ENCODE measurements at regions not wholly inside any gene's neighbourhood (a gene's known extent, or its start where the extent isn't known, plus 50 kb on each side); places are given as distances from the start of the nearest gene placed in this dataset.

GRCh38 chr3:124509884-124510283 is 220.4 kb upstream of the UMPS start:
- H3K4me3 ChIP-seq (ENCODE audit: low read depth, low read length), result no peak overlapping the region
- no peak for DNase-seq (ENCODE audit: extremely low spot score)
- H3K27ac ChIP-seq (ENCODE audit: low read depth), result no peak overlapping the region
- no peaks in the 10 kb centered on the region for H3K36me3 ChIP-seq (ENCODE audit: insufficient read depth)
- peaks cover 2% of the 10 kb centered on the region for H3K4me1 ChIP-seq (ENCODE audit: insufficient read depth)
- WGBS, result 85% methylated on average over 4 of the region's 4 CpGs

DNA sequence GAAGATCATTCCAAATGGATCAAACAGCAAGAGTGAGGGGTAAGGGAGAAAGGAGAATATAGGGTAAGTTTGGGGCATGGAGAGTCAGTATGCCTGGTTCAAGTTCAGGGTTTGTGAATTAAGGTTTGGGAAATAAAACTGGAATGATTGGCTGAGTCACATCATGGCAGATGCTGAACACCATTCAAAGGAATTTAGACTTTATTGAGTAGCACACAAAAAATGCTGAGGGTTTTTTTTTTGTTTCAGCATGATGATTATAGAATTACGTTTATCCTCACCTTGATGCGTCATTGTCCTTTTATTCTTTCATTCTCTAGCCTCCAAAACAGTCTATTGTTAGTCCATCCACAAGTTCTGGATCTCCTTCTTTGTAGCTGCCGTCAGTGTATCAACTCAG is 220.0 kb upstream of the UMPS start:
- no peak for DNase-seq (ENCODE audit: extremely low spot score)
- no peak overlapping the region for H3K27ac ChIP-seq (ENCODE audit: low read depth)
- H3K36me3 ChIP-seq (ENCODE audit: insufficient read depth), result no peaks in the 10 kb centered on the region
- H3K4me3 ChIP-seq (ENCODE audit: low read depth, low read length), result no peak overlapping the region
- WGBS, result 95% methylated on average over 3 of the region's 3 CpGs
- peaks cover 2% of the 10 kb centered on the region for H3K4me1 ChIP-seq (ENCODE audit: insufficient read depth)

GRCh38 chr3:124512881-124513609 is 217.2 kb upstream of the UMPS start:
- no peak for DNase-seq (ENCODE audit: extremely low spot score)
- WGBS, result 72% methylated on average over 8 of the region's 8 CpGs

DNA sequence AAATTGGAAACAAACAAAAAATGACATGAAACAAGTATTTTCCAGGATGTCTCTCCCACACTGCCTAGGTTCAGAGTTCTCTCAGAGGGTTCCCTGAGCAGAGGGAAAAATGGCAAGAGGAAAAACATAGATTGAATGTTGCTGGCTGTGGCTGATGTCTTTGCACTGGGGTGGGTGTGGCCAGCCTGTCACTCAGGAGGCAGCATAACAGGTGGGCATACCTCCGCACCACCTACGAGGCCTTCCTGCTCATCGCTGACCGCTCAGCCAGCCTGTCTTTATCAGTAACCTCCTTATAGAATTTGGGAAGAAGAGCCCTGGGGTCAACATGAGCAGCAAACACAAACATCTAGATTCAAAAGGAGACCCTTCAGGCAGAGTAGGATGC is 216.6 kb upstream of the UMPS start:
- Histone ChIP-seq H3K36me3 (ENCODE audit: insufficient read depth) (no peaks in the 10 kb centered on the region), H3K4me3 (ENCODE audit: low read depth, low read length) (no peak overlapping the region), H3K27ac (ENCODE audit: low read depth) (no peak overlapping the region), H3K4me1 (ENCODE audit: insufficient read depth) (peaks cover 2% of the 10 kb centered on the region)
- 85% methylated on average over 4 of the region's 4 CpGs for WGBS
- no peak for DNase-seq (ENCODE audit: extremely low spot score)

More at GRCh38 chr3:124512881-124513609, 217.2 kb upstream of the UMPS start:
- Histone ChIP-seq H3K4me3 (ENCODE audit: low read depth, low read length) (no peak overlapping the region), H3K36me3 (ENCODE audit: insufficient read depth) (no peaks in the 10 kb centered on the region), H3K27ac (ENCODE audit: low read depth) (no peak overlapping the region), H3K4me1 (ENCODE audit: insufficient read depth) (peaks cover 2% of the 10 kb centered on the region)

GRCh38 chr3:124514683-124515082 is 215.6 kb upstream of the UMPS start:
- no peak for DNase-seq (ENCODE audit: extremely low spot score)
- no peaks in the 10 kb centered on the region for H3K36me3 ChIP-seq (ENCODE audit: insufficient read depth)
- H3K27ac ChIP-seq (ENCODE audit: low read depth), result no peak overlapping the region
- WGBS, result 92% methylated on average over 2 of the region's 2 CpGs
- H3K4me3 ChIP-seq (ENCODE audit: low read depth, low read length), result no peak overlapping the region
- peaks cover 2% of the 10 kb centered on the region for H3K4me1 ChIP-seq (ENCODE audit: insufficient read depth)

GRCh38 chr3:124516333-124516732 is 213.9 kb upstream of the UMPS start:
- Histone ChIP-seq H3K4me3 (ENCODE audit: low read depth, low read length) (no peak overlapping the region), H3K4me1 (ENCODE audit: insufficient read depth) (peaks cover 2% of the 10 kb centered on the region), H3K27ac (ENCODE audit: low read depth) (no peak overlapping the region), H3K36me3 (ENCODE audit: insufficient read depth) (no peaks in the 10 kb centered on the region)
- WGBS, result 39% methylated on average over 1 of the region's 1 CpG
- no peak for DNase-seq (ENCODE audit: extremely low spot score)

- Histone ChIP-seq H3K4me1 (ENCODE audit: insufficient read depth) (peaks cover 2% of the 10 kb centered on the region), H3K4me3 (ENCODE audit: low read depth, low read length) (no peak overlapping the region), H3K36me3 (ENCODE audit: insufficient read depth) (no peaks in the 10 kb centered on the region), H3K27ac (ENCODE audit: low read depth) (no peak overlapping the region)
- 78% methylated on average over 2 of the region's 2 CpGs for WGBS
- no peak for DNase-seq (ENCODE audit: extremely low spot score)
Measured at GRCh38 chr3:124517306-124517705, 212.9 kb upstream of the UMPS start.

- Histone ChIP-seq H3K36me3 (ENCODE audit: insufficient read depth) (no peaks in the 10 kb centered on the region), H3K27ac (ENCODE audit: low read depth) (no peak overlapping the region), H3K4me1 (ENCODE audit: insufficient read depth) (peaks cover 2% of the 10 kb centered on the region), H3K4me3 (ENCODE audit: low read depth, low read length) (no peak overlapping the region)
- no peak for DNase-seq (ENCODE audit: extremely low spot score)
- 96% methylated on average over 11 of the region's 11 CpGs for WGBS
Measured at GRCh38 chr3:124518350-124518749, 211.9 kb upstream of the UMPS start.

GRCh38 chr3:124519591-124520194 is 210.6 kb upstream of the UMPS start:
- Histone ChIP-seq H3K27ac (ENCODE audit: low read depth) (no peak overlapping the region), H3K4me1 (ENCODE audit: insufficient read depth) (no peaks in the 10 kb centered on the region), H3K4me3 (ENCODE audit: low read depth, low read length) (no peak overlapping the region), H3K36me3 (ENCODE audit: insufficient read depth) (no peaks in the 10 kb centered on the region)
- 85% methylated on average over 7 of the region's 7 CpGs for WGBS
- DNase-seq (ENCODE audit: extremely low spot score), result no peak

DNA sequence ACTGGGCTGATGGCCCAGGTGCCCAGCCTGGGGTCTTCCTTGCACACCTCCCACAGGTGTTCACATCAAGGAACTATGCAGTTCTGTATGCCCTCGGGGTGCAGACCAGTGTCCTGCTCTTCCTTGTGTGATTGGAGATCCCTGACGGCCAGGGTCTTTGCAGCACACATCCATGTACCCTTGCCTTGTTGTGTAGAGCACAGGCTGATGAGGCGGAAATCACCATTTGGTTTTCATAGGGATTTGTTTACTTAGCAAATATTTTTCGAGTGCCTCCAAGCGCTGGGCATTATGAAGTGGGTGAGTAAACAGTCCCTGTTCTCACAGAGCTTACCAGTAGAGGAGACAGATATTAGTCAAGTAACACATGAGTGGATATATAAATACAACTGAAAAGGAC is 209.3 kb upstream of the UMPS start:
- WGBS, result 80% methylated on average over 5 of the region's 5 CpGs
- DNase-seq (ENCODE audit: extremely low spot score), result no peak

GRCh38 chr3:124522082-124522625 is 208.1 kb upstream of the UMPS start:
- Histone ChIP-seq H3K27ac (ENCODE audit: low read depth) (no peak overlapping the region), H3K36me3 (ENCODE audit: insufficient read depth) (no peaks in the 10 kb centered on the region), H3K4me1 (ENCODE audit: insufficient read depth) (no peaks in the 10 kb centered on the region), H3K4me3 (ENCODE audit: low read depth, low read length) (no peak overlapping the region)
- 90% methylated on average over 1 of the region's 1 CpG for WGBS
- no peak for DNase-seq (ENCODE audit: extremely low spot score)

More for the DNA sequence above, 209.3 kb upstream of the UMPS start:
- Histone ChIP-seq H3K4me1 (ENCODE audit: insufficient read depth) (no peaks in the 10 kb centered on the region), H3K4me3 (ENCODE audit: low read depth, low read length) (no peak overlapping the region), H3K27ac (ENCODE audit: low read depth) (no peak overlapping the region), H3K36me3 (ENCODE audit: insufficient read depth) (no peaks in the 10 kb centered on the region)

DNA sequence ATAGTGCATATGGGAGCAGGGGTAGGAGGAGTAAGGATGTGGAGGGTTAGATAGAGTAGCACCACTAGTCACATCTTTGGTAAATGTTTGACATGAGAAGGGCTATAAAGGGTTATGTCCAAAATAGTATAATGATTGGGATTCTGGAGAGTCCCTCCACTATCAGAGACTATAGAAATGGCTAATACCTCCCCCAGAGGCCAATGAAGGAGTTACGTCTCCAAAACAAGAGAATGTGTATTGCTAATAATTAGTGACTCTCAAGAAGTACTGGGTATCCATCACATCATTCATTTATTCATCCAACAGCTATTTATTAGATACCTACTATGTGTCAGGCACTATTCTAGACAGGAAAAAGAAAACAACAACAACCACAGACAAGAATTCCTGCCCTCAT is 203.7 kb upstream of the UMPS start:
- DNase-seq (ENCODE audit: extremely low spot score), result no peak
- H3K36me3 ChIP-seq (ENCODE audit: insufficient read depth), result no peaks in the 10 kb centered on the region
- no peak overlapping the region for H3K4me3 ChIP-seq (ENCODE audit: low read depth, low read length)
- no peaks in the 10 kb centered on the region for H3K4me1 ChIP-seq (ENCODE audit: insufficient read depth)
- 97% methylated on average over 1 of the region's 1 CpG for WGBS
- H3K27ac ChIP-seq (ENCODE audit: low read depth), result no peak overlapping the region

DNA sequence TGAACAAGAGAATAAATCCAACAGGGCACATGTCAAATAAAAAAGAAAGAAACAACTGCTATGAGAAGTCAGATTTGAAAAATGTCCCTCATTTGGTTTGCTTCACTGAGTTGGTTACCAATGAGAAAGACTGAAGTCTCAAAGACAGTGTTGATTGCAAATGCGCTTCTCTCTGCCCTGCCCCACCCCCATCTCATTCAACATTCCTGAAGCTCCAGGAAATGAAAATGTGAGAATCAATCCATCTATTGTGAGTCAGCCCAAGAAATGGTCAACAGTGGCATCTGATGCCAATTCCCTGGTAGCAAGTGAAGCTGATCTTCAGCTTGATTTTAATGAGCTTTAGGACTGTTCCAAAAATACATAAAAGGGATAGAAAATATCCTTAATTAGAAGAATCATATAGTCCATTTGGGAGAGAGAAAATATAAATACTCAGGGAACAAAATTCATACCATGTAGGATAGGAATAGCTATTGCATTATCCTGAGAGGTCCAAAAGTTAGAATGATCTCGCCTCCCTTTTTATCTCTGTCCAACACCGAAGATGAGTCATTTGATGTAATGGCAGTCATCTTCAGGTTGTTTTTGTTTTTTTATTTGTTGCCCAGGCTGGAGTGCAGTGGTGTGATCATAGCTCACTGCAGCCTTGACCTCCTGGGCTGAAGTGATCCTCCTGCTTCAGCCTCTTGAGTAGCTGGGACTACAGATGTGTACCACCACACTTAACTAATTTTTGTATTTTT is 200.3 kb upstream of the UMPS start:
- DNase-seq (ENCODE audit: extremely low spot score), result no peak
- WGBS, result 91% methylated on average over 3 of the region's 3 CpGs

GRCh38 chr3:124530916-124531315 is 199.3 kb upstream of the UMPS start:
- Histone ChIP-seq H3K4me3 (ENCODE audit: low read depth, low read length) (no peak overlapping the region), H3K36me3 (ENCODE audit: insufficient read depth) (no peaks in the 10 kb centered on the region), H3K27ac (ENCODE audit: low read depth) (no peak overlapping the region), H3K4me1 (ENCODE audit: insufficient read depth) (no peaks in the 10 kb centered on the region)
- no peak for DNase-seq (ENCODE audit: extremely low spot score)

More for the DNA sequence above, 200.3 kb upstream of the UMPS start:
- Histone ChIP-seq H3K4me1 (ENCODE audit: insufficient read depth) (no peaks in the 10 kb centered on the region), H3K27ac (ENCODE audit: low read depth) (no peak overlapping the region), H3K36me3 (ENCODE audit: insufficient read depth) (no peaks in the 10 kb centered on the region), H3K4me3 (ENCODE audit: low read depth, low read length) (no peak overlapping the region)

Data from urinary bladder (tissue), 3 donors.